Hematopoietic multipotent progenitor cell treated with erythropoietin and hydrocortisone succinate and interleukin-3 and kit ligand, for 15 days (in vitro differentiated cells): ENCODE measurements at regions not wholly inside any gene's neighbourhood (a gene's known extent, or its start where the extent isn't known, plus 50 kb on each side); places are given as distances from the start of the nearest gene placed in this dataset.
"Not testable (repeated sequence)": the region's sequence is repeated elsewhere in the genome, so short reads cannot be mapped to it uniquely, and the experiment has no call there.

ENCODE experiments used
- DNase-seq: peaks from one replicate; pipeline ENCODE4 v3.0.0-alpha.2; 2015; ENCODE audit warnings: low spot score

GRCh38 chr22:49392841-49393510 lies 434.7 kb downstream of the BRD1 start:
- no peak for DNase-seq

GRCh38 chr22:49392247-49392646 lies 435.4 kb downstream of the BRD1 start:
- DNase-seq: no peak

DNA sequence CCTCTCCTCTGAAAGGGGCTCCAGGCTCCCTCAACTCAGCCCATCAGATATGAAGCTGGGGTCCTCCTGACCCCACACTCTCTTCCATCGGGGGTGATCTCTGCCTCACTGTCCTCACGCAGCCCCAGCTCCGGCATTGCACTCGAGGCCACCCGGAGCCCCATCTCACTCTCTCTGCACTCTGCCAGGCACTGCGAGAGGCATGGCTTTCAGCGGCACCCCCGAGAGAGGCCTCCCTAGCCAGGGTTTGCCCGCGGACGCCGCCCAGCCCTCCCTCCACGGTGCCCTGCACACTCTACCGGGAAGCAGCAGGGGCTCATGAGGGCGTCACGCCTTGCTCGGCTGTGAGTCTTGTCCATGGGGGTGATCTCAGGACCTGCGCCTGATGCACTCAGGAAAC lies 436.2 kb downstream of the BRD1 start:
- no peak for DNase-seq

GRCh38 chr22:49390954-49391353 lies 436.7 kb downstream of the BRD1 start:
- no peak for DNase-seq

DNA sequence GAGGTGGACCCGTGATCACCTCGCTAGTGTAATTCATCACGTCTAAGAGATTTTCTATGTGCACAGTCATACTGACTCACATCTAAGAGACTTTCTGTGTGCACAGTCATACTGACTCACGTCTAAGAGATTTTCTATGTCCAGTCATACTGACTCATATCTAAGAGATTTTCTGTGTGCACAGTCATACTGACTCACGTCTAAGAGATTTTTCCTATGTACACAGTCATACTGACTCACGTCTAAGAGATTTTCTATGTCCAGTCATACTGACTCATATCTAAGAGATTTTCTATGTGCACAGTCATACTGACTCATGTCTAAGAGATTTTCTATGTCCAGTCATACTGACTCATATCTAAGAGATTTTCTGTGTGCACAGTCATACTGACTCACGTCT lies 443.8 kb downstream of the BRD1 start:
- DNase-seq: not testable (repeated sequence)

DNA sequence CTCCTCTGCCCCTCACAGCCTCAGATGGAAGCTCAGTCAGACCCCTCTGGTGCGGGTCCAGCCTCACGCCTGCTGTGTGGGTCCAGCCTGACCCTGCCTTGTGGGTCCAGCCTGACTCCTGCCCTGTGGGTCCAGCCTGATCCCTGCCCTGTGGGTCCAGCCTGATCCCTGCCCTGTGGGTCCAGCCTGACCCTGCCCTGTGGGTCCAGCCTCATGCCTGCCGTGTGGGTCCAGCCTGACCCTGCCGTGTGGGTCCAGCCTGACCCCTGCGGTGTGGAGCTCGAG lies 445.3 kb downstream of the BRD1 start:
- DNase-seq: no peak

GRCh38 chr22:49381595-49382450 lies 445.9 kb downstream of the BRD1 start:
- no peak for DNase-seq

- no peak for DNase-seq
Observed at GRCh38 chr22:49380828-49381114, 446.9 kb downstream of the BRD1 start.

GRCh38 chr22:49380095-49380827 lies 447.4 kb downstream of the BRD1 start:
- no peak for DNase-seq

DNA sequence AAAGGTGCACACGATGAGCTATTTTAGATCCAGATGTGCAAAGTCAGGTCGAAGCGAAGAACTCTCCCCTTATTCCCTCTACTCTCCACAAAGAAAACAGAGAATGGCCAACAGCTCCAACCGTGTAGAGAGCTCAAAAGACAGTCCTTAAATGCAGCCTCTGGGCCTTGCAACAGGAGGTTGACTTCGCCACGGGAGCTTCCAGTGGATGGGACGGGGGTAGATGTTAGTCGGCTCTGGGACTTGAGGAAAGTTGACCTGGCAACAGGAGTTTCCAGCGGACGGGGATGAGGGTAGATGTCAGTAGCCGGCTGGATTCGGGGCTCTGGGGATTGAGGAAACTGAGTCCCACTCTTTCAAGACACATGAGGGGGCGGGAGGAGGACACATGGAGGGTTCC lies 450.4 kb downstream of the BRD1 start:
- no peak for DNase-seq

DNA sequence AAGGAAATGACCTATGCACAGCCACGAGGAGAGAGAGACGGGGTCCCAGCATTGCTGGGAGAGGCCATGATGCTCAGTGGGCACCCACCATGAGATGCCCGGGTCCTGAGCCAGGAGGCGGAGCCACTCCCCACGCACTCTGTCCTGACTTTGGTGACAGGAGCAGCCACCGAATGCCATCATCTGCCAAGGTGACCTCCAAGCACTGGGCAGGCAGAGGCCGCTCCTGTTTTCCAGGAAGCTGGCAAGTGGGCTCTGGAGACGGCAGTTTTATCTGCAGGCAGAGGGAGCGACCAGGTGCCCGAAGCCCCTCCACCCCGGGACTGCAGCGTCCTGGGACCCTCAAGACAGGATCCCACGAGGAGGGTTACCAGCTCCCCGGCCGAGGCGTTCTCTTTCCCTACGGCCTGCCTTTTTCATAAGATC lies 453.9 kb downstream of the BRD1 start:
- no peak for DNase-seq

GRCh38 chr22:49373289-49373666 lies 454.4 kb downstream of the BRD1 start:
- DNase-seq: no peak

GRCh38 chr22:49372530-49373288 lies 455.0 kb downstream of the BRD1 start:
- no peak for DNase-seq

- no peak for DNase-seq
Observed at GRCh38 chr22:49372111-49372529, 455.6 kb downstream of the BRD1 start.

- no peak for DNase-seq
Observed at GRCh38 chr22:49371325-49372110, 456.2 kb downstream of the BRD1 start.

- no peak for DNase-seq
Observed at GRCh38 chr22:49370627-49371301, 456.9 kb downstream of the BRD1 start.

GRCh38 chr22:49369726-49370626 lies 457.7 kb downstream of the BRD1 start:
- DNase-seq: no peak

GRCh38 chr22:49368976-49369725 lies 458.5 kb downstream of the BRD1 start:
- DNase-seq: no peak

DNA sequence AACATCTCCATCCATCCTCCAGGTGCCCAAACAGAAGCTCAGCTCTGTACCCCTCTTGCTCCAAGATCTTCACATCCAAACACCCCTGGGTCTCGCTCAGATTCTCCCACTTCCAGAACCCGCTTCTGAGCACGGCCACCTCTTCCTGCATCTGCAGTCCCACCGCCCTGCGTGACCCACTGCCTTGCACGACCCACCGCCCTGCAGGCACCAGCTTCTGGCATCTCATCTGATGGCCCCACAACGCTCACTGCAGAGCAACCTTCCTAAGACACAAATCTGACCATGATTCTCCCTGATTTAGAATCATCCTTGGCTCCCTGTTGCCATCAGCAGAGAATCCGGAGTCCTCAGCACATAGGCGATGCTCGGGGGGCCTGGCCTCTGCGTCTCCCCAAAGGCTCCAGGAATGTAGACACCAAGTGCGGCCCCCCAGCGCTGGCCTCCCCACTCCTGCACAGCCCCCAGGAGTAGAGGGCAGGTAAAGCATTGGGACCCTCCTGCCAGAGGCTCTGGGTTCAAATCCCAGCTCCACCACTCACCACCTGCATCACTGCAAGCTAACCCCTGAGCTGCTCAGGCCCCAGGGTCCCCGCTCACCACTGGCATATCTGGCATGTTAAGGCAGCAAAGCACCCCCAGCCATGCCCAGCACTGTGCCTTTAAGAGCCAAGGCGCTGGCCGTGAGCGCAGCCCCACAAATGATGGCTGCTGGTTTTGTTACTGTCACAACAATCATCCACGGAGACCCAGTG lies 459.3 kb downstream of the BRD1 start:
- no peak for DNase-seq
